ENCODE measurements at regions not wholly inside any gene's neighbourhood (a gene's known extent, or its start where the extent isn't known, plus 50 kb on each side); places are given as distances from the start of the nearest gene placed in this dataset.

GRCh38 chr12:77236066-77236465 lies 170.7 kb upstream of the E2F7 start:
- no peak for TF ChIP-seq CTCF (IDR thresholded peaks at IDR 0.05; ENCODE audit: low read depth, low read length)
- no peak overlapping the region for H3K4me3 ChIP-seq (ENCODE audit: low read depth, low read length)

GRCh38 chr12:77232045-77232444 lies 166.7 kb upstream of the E2F7 start:
- H3K4me3 ChIP-seq (ENCODE audit: low read depth, low read length): no peak overlapping the region
- TF ChIP-seq CTCF (IDR thresholded peaks at IDR 0.05; ENCODE audit: low read depth, low read length): no peak

GRCh38 chr12:77231501-77231918 lies 166.1 kb upstream of the E2F7 start:
- H3K4me3 ChIP-seq (ENCODE audit: low read depth, low read length): no peak overlapping the region
- no peak for TF ChIP-seq CTCF (IDR thresholded peaks at IDR 0.05; ENCODE audit: low read depth, low read length)

GRCh38 chr12:77229640-77230442 lies 164.5 kb upstream of the E2F7 start:
- no peak for TF ChIP-seq CTCF (IDR thresholded peaks at IDR 0.05; ENCODE audit: low read depth, low read length)
- no peak overlapping the region for H3K4me3 ChIP-seq (ENCODE audit: low read depth, low read length)

GRCh38 chr12:77228376-77228775 lies 163.0 kb upstream of the E2F7 start:
- no peak for TF ChIP-seq CTCF (IDR thresholded peaks at IDR 0.05; ENCODE audit: low read depth, low read length)
- no peak overlapping the region for H3K4me3 ChIP-seq (ENCODE audit: low read depth, low read length)

GRCh38 chr12:77226368-77226767 lies 161.0 kb upstream of the E2F7 start:
- H3K4me3 ChIP-seq (ENCODE audit: low read depth, low read length): no peak overlapping the region
- no peak for TF ChIP-seq CTCF (IDR thresholded peaks at IDR 0.05; ENCODE audit: low read depth, low read length)

GRCh38 chr12:77225373-77225772 lies 160.0 kb upstream of the E2F7 start:
- TF ChIP-seq CTCF (IDR thresholded peaks at IDR 0.05; ENCODE audit: low read depth, low read length): no peak
- H3K4me3 ChIP-seq (ENCODE audit: low read depth, low read length): no peak overlapping the region
